GM19035 (cell line): ENCODE measurements at regions not wholly inside any gene's neighbourhood (a gene's known extent, or its start where the extent isn't known, plus 50 kb on each side); places are given as distances from the start of the nearest gene placed in this dataset.

Experiments used
- ATAC-seq: cut with Tn5 transposase; IDR thresholded peaks from one replicate; pipeline ENCODE4 v1.9.1; 2021; ENCODE audit not compliant: unreplicated experiment

DNA sequence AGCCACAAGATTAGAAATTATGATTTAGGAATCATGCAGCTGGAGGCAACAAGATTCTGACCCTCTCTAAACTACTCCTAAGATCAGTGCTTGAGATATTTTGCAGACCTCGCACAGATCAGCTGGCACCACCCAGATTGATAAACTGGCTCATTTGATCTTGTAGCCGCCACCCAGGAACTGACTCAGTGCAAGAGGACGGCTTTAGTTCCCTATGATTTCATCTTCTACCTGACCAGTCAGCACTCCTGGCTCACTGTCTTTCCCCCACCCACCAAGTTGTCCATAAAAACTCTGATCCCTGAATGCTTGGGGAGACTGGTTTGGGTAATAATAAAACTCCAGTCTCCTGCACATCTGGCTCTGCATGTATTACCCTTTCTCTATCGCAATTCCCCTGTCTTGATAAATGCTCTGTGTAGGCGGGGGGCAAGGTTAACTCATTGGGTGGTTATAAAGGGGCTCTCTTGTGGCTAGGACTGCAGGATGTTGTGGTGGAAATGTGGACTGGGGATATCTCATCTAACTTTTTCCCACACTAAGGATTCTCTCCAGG, 96.1 kb downstream of the ARL6IP6 start:
- ATAC-seq = no peak

DNA sequence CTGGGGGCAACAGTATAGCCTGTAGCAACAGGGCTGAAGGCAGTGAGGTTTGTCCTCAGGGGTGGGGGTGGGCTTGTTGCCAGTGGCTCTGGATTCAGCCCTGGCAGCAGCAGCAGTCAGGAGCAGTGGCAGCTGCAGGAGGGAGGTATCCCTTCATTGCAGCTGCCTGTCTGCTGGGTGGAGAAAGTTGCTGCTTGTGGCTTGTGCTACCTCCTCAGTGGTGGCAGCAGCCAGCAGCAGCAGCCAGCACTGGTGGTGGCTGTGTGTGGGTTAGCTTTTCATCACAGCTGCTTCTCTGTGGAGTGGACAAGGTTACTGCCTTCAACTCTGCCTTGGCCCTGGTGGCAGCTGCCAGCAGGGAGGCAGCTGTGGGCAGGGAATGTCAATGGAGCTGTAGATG, 94.9 kb downstream of the ARL6IP6 start:
- no peak for ATAC-seq
